ENCODE measurements at regions not wholly inside any gene's neighbourhood (a gene's known extent, or its start where the extent isn't known, plus 50 kb on each side); places are given as distances from the start of the nearest gene placed in this dataset.

- DNase-seq, result no peak
Measured at GRCh38 chr11:15861256-15861655, 495.1 kb downstream of the SOX6 start.

GRCh38 chr11:15863411-15863810, 492.9 kb downstream of the SOX6 start:
- no peak for DNase-seq

- DNase-seq, result no peak
Measured at GRCh38 chr11:15864026-15864805, 492.1 kb downstream of the SOX6 start.

GRCh38 chr11:15865212-15865987, 490.9 kb downstream of the SOX6 start:
- no peak for DNase-seq

GRCh38 chr11:15867871-15868270, 488.5 kb downstream of the SOX6 start:
- DNase-seq, result no peak

GRCh38 chr11:15870911-15871310, 485.4 kb downstream of the SOX6 start:
- no peak for DNase-seq

- DNase-seq, result no peak
Measured at GRCh38 chr11:15871904-15872626, 484.3 kb downstream of the SOX6 start.

- no peak for DNase-seq
Measured at GRCh38 chr11:15873501-15873900, 482.8 kb downstream of the SOX6 start.

GRCh38 chr11:15874704-15875103, 481.6 kb downstream of the SOX6 start:
- DNase-seq, result no peak

- no peak for DNase-seq
Measured at GRCh38 chr11:15875393-15875792, 481.0 kb downstream of the SOX6 start.

- no peak for DNase-seq
Measured at GRCh38 chr11:15875943-15876342, 480.4 kb downstream of the SOX6 start.

GRCh38 chr11:15878756-15879155, 477.6 kb downstream of the SOX6 start:
- no peak for DNase-seq

GRCh38 chr11:15880291-15880690, 476.1 kb downstream of the SOX6 start:
- DNase-seq, result no peak

- DNase-seq, result no peak
Measured at GRCh38 chr11:15882876-15883454, 473.4 kb downstream of the SOX6 start.

- DNase-seq, result no peak
Measured at GRCh38 chr11:15883455-15883920, 472.9 kb downstream of the SOX6 start.

GRCh38 chr11:15884141-15884540, 472.2 kb downstream of the SOX6 start:
- no peak for DNase-seq

GRCh38 chr11:15884777-15885540, 471.4 kb downstream of the SOX6 start:
- DNase-seq, result no peak

- DNase-seq, result no peak
Measured at GRCh38 chr11:15885854-15886253, 470.5 kb downstream of the SOX6 start.

- DNase-seq, result no peak
Measured at GRCh38 chr11:15886299-15886698, 470.0 kb downstream of the SOX6 start.

- DNase-seq, result no peak
Measured at GRCh38 chr11:15886866-15887265, 469.5 kb downstream of the SOX6 start.

GRCh38 chr11:15888556-15889345, 467.6 kb downstream of the SOX6 start:
- no peak for DNase-seq

Data from effector CD4-positive, alpha-beta T cell (primary cell).